Esophagus squamous epithelium (tissue), 4 donors: ENCODE measurements at regions not wholly inside any gene's neighbourhood (a gene's known extent, or its start where the extent isn't known, plus 50 kb on each side); places are given as distances from the start of the nearest gene placed in this dataset.

ENCODE experiments used
- CTCF ChIP-seq, 6 experiments: fragments of 450-650 bp in 4 of 6; fragments of 200-600 bp in 2 of 6; sonication (generic) in 2 of 6; IDR thresholded peaks; one replicate each; pipeline ENCODE4 v1.5.1; 2016 to 2019; ENCODE audit warnings: antibody characterized with exemption in 6 of 6, mild to moderate bottlenecking in 4 of 6, moderate library complexity in 4 of 6
- POLR2A ChIP-seq, 4 donors: fragments of 450-650 bp; IDR thresholded peaks; one replicate each; pipeline ENCODE4 v1.6.1; 2017; ENCODE audit warnings: antibody characterized with exemption in 4 of 4, mild to moderate bottlenecking in 4 of 4, moderate library complexity in 3 of 4

GRCh38 chr6:105593805-105594671 is 191.2 kb upstream of the PREP start:
- no peak for TF ChIP-seq CTCF (IDR thresholded peaks at IDR 0.05)
- TF ChIP-seq POLR2A (IDR thresholded peaks at IDR 0.05), result no peak
